IMR-90 (cell line): ENCODE measurements at regions not wholly inside any gene's neighbourhood (a gene's known extent, or its start where the extent isn't known, plus 50 kb on each side); places are given as distances from the start of the nearest gene placed in this dataset.

ENCODE experiments used
- ATAC-seq: fragments of 200-7000 bp; cut with Tn5 transposase; 2 replicates; pipeline ENCODE4 v1.9.1; 2020; ENCODE audit warnings: low read depth, mild to moderate bottlenecking, moderate library complexity
- BruUV-seq: library from RNA; stranded (reverse); fragments of 400-500 nt; replicated peaks from 2 replicates; lab custom pipeline; 2021; lab: Mats Ljungman, UMichigan
- CTCF ChIA-PET: fragments of 300-600 bp; formaldehyde crosslinking; extraction: SDS; loops from one replicate; lab custom pipeline; 2021; ENCODE audit warnings: antibody characterized with exemption; lab: Yijun Ruan, JAX
- POLR2A ChIA-PET: fragments of 300-600 bp; sonication (Branson Sonifier 250); formaldehyde crosslinking; loops from one replicate; lab custom pipeline; 2022; ENCODE audit warnings: antibody characterized with exemption; ENCODE audit not compliant: unreplicated experiment; lab: Charles Lee
- DNase-seq: peaks from one replicate; pipeline ENCODE4 v3.0.0; 2013
- H2AFZ ChIP-seq: replicated peaks from 2 replicates; pipeline ENCODE3; 2013; ENCODE audit warnings: low read length, mild to moderate bottlenecking; ENCODE audit not compliant: poor library complexity
- H2AK5ac ChIP-seq: 2 replicates; pipeline ENCODE4 v1.6.1; 2013; ENCODE audit warnings: low read depth, low read length, inconsistent platforms
- H2AK9ac ChIP-seq: replicated peaks from 2 replicates; pipeline ENCODE3; 2013; ENCODE audit warnings: mild to moderate bottlenecking, low read depth, low read length, moderate library complexity; ENCODE audit not compliant: poor library complexity
- H2BK120ac ChIP-seq: 2 replicates; pipeline ENCODE4 v1.6.1; 2013; ENCODE audit warnings: low read depth, low read length, inconsistent platforms
- H2BK15ac ChIP-seq: 3 replicates; pipeline ENCODE4 v1.6.1; 2013; ENCODE audit warnings: low read depth, low read length, inconsistent platforms
- H2BK20ac ChIP-seq: 2 replicates; pipeline ENCODE4 v1.6.1; 2013; ENCODE audit warnings: low read depth, mild to moderate bottlenecking, inconsistent platforms, low read length, moderate library complexity
- H2BK5ac ChIP-seq: 2 replicates; pipeline ENCODE4 v1.6.1; 2013; ENCODE audit warnings: mild to moderate bottlenecking, low read depth, low read length, inconsistent platforms; ENCODE audit not compliant: poor library complexity, severe bottlenecking
- H3K14ac ChIP-seq: replicated peaks from 2 replicates; pipeline ENCODE4 v1.6.1; 2013; ENCODE audit warnings: low read depth, low read length, inconsistent platforms
- H3K18ac ChIP-seq: 2 replicates; pipeline ENCODE4 v1.6.1; 2013; ENCODE audit warnings: low read depth, low read length, control low read depth
- H3K23ac ChIP-seq: 2 replicates; pipeline ENCODE4 v1.6.1; 2013; ENCODE audit warnings: low read depth, low read length, inconsistent platforms
- H3K27ac ChIP-seq: 2 replicates; pipeline ENCODE4 v1.5.1; 2013; ENCODE audit warnings: mild to moderate bottlenecking, control low read depth, low read length; ENCODE audit not compliant: insufficient read depth
- H3K27me3 ChIP-seq: 2 replicates; pipeline ENCODE4 v1.6.1; 2013; ENCODE audit warnings: low read length; ENCODE audit not compliant: control insufficient read depth, insufficient read depth
- H3K36me3 ChIP-seq: 2 replicates; pipeline ENCODE4 v1.6.1; 2013; ENCODE audit warnings: low read length, mixed read lengths; ENCODE audit not compliant: control insufficient read depth, insufficient read depth
- H3K4ac ChIP-seq: 2 replicates; pipeline ENCODE4 v1.6.1; 2013; ENCODE audit warnings: low read depth, low read length, inconsistent platforms
- H3K4me1 ChIP-seq: 2 replicates; pipeline ENCODE4 v1.6.1; 2013; ENCODE audit warnings: low read length, mixed read lengths; ENCODE audit not compliant: control insufficient read depth, insufficient read depth
- H3K4me2 ChIP-seq: 2 replicates; pipeline ENCODE4 v1.6.1; 2013; ENCODE audit warnings: low read depth, mild to moderate bottlenecking, control low read depth, low read length, moderate library complexity
- H3K4me3 ChIP-seq: 2 replicates; pipeline ENCODE4 v1.5.1; 2013; ENCODE audit warnings: low read depth, mild to moderate bottlenecking, control low read depth, low read length, moderate library complexity; ENCODE audit not compliant: insufficient read depth
- H3K56ac ChIP-seq: 2 replicates; pipeline ENCODE4 v1.6.1; 2013; ENCODE audit warnings: low read length, inconsistent platforms; ENCODE audit not compliant: insufficient read depth; ENCODE audit errors: extremely low read depth
- H3K79me1 ChIP-seq, 2 experiments: 2 replicates each; pipeline ENCODE4 v1.6.1; 2013; ENCODE audit warnings: low read length in 2 of 2, inconsistent platforms in 1 of 2, low read depth in 1 of 2
- H3K9ac ChIP-seq: 2 replicates; pipeline ENCODE4 v1.6.1; 2013; ENCODE audit warnings: low read depth, low read length, control low read depth
- H3K9me1 ChIP-seq: 2 replicates; pipeline ENCODE4 v1.6.1; 2013; ENCODE audit warnings: low read length, inconsistent platforms; ENCODE audit not compliant: insufficient read depth
- H3K9me3 ChIP-seq: 2 replicates; pipeline ENCODE4 v1.6.1; 2013; ENCODE audit warnings: low read length; ENCODE audit not compliant: control insufficient read depth, insufficient read depth
- H4K20me1 ChIP-seq: 2 replicates; pipeline ENCODE4 v1.6.1; 2013; ENCODE audit warnings: low read length, inconsistent platforms; ENCODE audit not compliant: insufficient read depth
- H4K5ac ChIP-seq: 2 replicates; pipeline ENCODE4 v1.6.1; 2013; ENCODE audit warnings: mild to moderate bottlenecking, low read depth, low read length, control low read depth
- H4K8ac ChIP-seq, 2 experiments: 2 replicates each; pipeline ENCODE4 v1.6.1; 2013; ENCODE audit warnings: low read depth in 2 of 2, low read length in 2 of 2, control low read depth in 1 of 2, inconsistent platforms in 1 of 2
- H4K91ac ChIP-seq: 2 replicates; pipeline ENCODE4 v1.6.1; 2013; ENCODE audit warnings: low read depth, low read length, inconsistent platforms; ENCODE audit not compliant: insufficient read depth
- CHD1 ChIP-seq: IDR thresholded peaks from 2 replicates; pipeline ENCODE4 v1.6.1; 2012; ENCODE audit warnings: low read depth, low read length, improper control_type of control experiment
- NFE2L2 ChIP-seq: fragments of 150-350 bp; IDR thresholded peaks from 2 replicates; pipeline ENCODE4 v1.6.1; 2016; ENCODE audit warnings: low read depth, mild to moderate bottlenecking, low read length
- RAD21 ChIP-seq: IDR thresholded peaks from 2 replicates; pipeline ENCODE4 v1.6.1; 2012; ENCODE audit warnings: low read length, improper control_type of control experiment
- RCOR1 ChIP-seq: IDR thresholded peaks from 2 replicates; pipeline ENCODE4 v1.6.1; 2012; ENCODE audit warnings: mild to moderate bottlenecking, low read length, improper control_type of control experiment; ENCODE audit not compliant: insufficient replicate concordance
- WGBS, 2 experiments: methylation state at CpG; one replicate each; pipeline versions ENCODE4 v1.1.5 to v1.1.7; 2013; ENCODE audit warnings: missing lambda C conversion rate in 2 of 2; ENCODE audit not compliant: insufficient read length in 1 of 2; ENCODE audit errors: extremely low coverage in 2 of 2; 5-methylcytosine and 5-hydroxymethylcytosine counted together
- dilution Hi-C: fragments of 300-500 bp; cut with HindIII; formaldehyde crosslinking; loops from one replicate; pipeline ENCODE4 v1.14.3; 2018; ENCODE audit warnings: low sequenced_read_pairs; ENCODE audit not compliant: unreplicated experiment
- in situ Hi-C: fragments of 300-500 bp; cut with MboI; formaldehyde crosslinking; loops from 3 replicates; pipeline ENCODE4 v1.14.3; 2019; ENCODE audit warnings: low sequenced_read_pairs, inconsistent platforms, mixed read lengths
- intact Hi-C: fragments of 100-400 bp; cut with micrococcal nuclease; formaldehyde crosslinking; loops from 2 replicates; pipeline ENCODE4 v1.10.0; 2022

GRCh38 chr1:218670875-218671274, 325.7 kb downstream of the TGFB2 start:
- H2AK5ac ChIP-seq, result no peak overlapping the region
- no peak overlapping the region for H3K18ac ChIP-seq
- no peak overlapping the region for H2BK5ac ChIP-seq
- ChIA-PET POLR2A (no interaction called here), CTCF (no interaction called here)
- H4K8ac ChIP-seq, result no peak overlapping the region
- no peak overlapping the region for H2AK9ac ChIP-seq
- no peak overlapping the region for H3K4me3 ChIP-seq
- peaks cover 4% of the 10 kb centered on the region for H3K4me1 ChIP-seq
- no peaks in the 10 kb centered on the region for H3K9me1 ChIP-seq
- H2BK20ac ChIP-seq, result no peak overlapping the region
- no TSS peak for BruUV-seq
- H3K23ac ChIP-seq, result no peak overlapping the region
- H4K20me1 ChIP-seq, result no peaks in the 10 kb centered on the region
- WGBS, 2 experiments, result no CpG with 5 or more reads among the region's 1 CpG
- H3K4me2 ChIP-seq, result no peak overlapping the region
- no peak overlapping the region for H3K4ac ChIP-seq
- in situ Hi-C loops (no loop called here), intact Hi-C loops (loop anchor here (5.0 to 10.0 kb wide), 2 partner anchors 176 to 324 kb away; partner anchors contain the start of gene TGFB2), dilution Hi-C loops (no loop called here)
- ATAC-seq (no peak), DNase-seq (no peak)
- TF ChIP-seq RAD21 (no peak), RCOR1 (no peak), NFE2L2 (no peak), CHD1 (no peak)
- H3K9ac ChIP-seq, result no peak overlapping the region
- peaks cover 3% of the 10 kb centered on the region; the same call in 1 of the 2 replicates for H3K9me3 ChIP-seq
- no peak overlapping the region for H2AFZ ChIP-seq
- no peak overlapping the region for H4K5ac ChIP-seq
- no peak overlapping the region for H3K27ac ChIP-seq
- no peak overlapping the region for H3K56ac ChIP-seq
- no peaks in the 10 kb centered on the region for H3K27me3 ChIP-seq
- no peaks in the 10 kb centered on the region for H3K79me1 ChIP-seq
- no peak overlapping the region for H2BK15ac ChIP-seq
- H3K36me3 ChIP-seq, result no peaks in the 10 kb centered on the region
- no peak overlapping the region for H3K14ac ChIP-seq
- no peak overlapping the region for H4K91ac ChIP-seq
- no peak overlapping the region for H2BK120ac ChIP-seq
